ENCODE measurements at regions not wholly inside any gene's neighbourhood (a gene's known extent, or its start where the extent isn't known, plus 50 kb on each side); places are given as distances from the start of the nearest gene placed in this dataset.

DNA sequence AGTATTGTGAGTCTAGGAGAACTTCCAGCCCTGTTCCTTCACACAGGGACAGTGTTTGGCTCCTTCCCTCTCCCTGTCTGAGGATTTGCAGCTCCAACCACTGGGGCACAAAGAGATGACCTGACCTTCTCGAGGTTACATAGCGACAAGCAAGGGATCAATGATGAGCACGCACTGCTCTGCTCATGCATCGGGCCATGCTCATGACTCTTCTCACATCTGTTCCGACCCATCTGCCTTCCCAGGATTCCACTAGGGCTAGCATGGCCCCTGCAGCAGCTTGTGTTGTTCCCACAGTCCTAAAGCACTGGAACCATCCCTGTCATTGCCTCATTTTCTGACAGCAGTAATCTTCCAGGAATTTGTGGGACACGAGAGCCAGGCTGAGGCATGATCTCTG lies 78.8 kb upstream of the ARHGAP28 start:
- H3K27ac ChIP-seq (ENCODE audit: low read depth in 1 of 2, low read length in 2 of 2), result no peak overlapping the region
- H3K36me3 ChIP-seq (ENCODE audit: control insufficient read depth in 4 of 4, insufficient read depth in 3 of 4, low read depth in 1 of 4, low read length in 3 of 4), result no peaks in the 10 kb centered on the region
- H3K9me3 ChIP-seq (ENCODE audit: control insufficient read depth in 4 of 4, low read length in 3 of 4), result no peaks in the 10 kb centered on the region
- H3K4me3 ChIP-seq (ENCODE audit: low read depth in 1 of 3, low read length in 3 of 3), result no peak overlapping the region
- no peaks in the 10 kb centered on the region for H3K4me1 ChIP-seq (ENCODE audit: control insufficient read depth in 4 of 4, insufficient read depth in 4 of 4, low read length in 3 of 4)
- TF ChIP-seq NR2F2 (IDR thresholded peaks at IDR 0.05) (no peak), RXRA (IDR thresholded peaks at IDR 0.05) (no peak), FOXA1 (IDR thresholded peaks at IDR 0.05) (no peak), ATF3 (IDR thresholded peaks at IDR 0.05) (no peak), HNF4G (IDR thresholded peaks at IDR 0.05) (no peak), HNF4A (conservative IDR thresholded peaks at IDR 0.05) (no peak), TAF1 (conservative IDR thresholded peaks at IDR 0.05) (no peak), YY1 (IDR thresholded peaks at IDR 0.05) (no peak), RAD21 (IDR thresholded peaks at IDR 0.05) (no peak), SP1 (IDR thresholded peaks at IDR 0.05) (no peak), FOXA2 (IDR thresholded peaks at IDR 0.05) (no peak), GABPA (IDR thresholded peaks at IDR 0.05 in 1 of 2, conservative IDR thresholded peaks at IDR 0.05 in 1 of 2) (no peak), EGR1 (IDR thresholded peaks at IDR 0.05; ENCODE audit: low read depth in 2 of 2) (no peak), JUND (IDR thresholded peaks at IDR 0.05) (no peak), ZBTB33 (IDR thresholded peaks at IDR 0.05) (no peak)
- TF ChIP-seq, protein P1, sequence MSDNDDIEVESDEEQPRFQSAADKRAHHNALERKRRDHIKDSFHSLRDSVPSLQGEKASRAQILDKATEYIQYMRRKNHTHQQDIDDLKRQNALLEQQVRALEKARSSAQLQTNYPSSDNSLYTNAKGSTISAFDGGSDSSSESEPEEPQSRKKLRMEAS (IDR thresholded peaks at IDR 0.05), result no peak
- TF ChIP-seq, protein P2, sequence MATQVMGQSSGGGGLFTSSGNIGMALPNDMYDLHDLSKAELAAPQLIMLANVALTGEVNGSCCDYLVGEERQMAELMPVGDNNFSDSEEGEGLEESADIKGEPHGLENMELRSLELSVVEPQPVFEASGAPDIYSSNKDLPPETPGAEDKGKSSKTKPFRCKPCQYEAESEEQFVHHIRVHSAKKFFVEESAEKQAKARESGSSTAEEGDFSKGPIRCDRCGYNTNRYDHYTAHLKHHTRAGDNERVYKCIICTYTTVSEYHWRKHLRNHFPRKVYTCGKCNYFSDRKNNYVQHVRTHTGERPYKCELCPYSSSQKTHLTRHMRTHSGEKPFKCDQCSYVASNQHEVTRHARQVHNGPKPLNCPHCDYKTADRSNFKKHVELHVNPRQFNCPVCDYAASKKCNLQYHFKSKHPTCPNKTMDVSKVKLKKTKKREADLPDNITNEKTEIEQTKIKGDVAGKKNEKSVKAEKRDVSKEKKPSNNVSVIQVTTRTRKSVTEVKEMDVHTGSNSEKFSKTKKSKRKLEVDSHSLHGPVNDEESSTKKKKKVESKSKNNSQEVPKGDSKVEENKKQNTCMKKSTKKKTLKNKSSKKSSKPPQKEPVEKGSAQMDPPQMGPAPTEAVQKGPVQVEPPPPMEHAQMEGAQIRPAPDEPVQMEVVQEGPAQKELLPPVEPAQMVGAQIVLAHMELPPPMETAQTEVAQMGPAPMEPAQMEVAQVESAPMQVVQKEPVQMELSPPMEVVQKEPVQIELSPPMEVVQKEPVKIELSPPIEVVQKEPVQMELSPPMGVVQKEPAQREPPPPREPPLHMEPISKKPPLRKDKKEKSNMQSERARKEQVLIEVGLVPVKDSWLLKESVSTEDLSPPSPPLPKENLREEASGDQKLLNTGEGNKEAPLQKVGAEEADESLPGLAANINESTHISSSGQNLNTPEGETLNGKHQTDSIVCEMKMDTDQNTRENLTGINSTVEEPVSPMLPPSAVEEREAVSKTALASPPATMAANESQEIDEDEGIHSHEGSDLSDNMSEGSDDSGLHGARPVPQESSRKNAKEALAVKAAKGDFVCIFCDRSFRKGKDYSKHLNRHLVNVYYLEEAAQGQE (IDR thresholded peaks at IDR 0.05), result no peak
- TF ChIP-seq, protein P3, sequence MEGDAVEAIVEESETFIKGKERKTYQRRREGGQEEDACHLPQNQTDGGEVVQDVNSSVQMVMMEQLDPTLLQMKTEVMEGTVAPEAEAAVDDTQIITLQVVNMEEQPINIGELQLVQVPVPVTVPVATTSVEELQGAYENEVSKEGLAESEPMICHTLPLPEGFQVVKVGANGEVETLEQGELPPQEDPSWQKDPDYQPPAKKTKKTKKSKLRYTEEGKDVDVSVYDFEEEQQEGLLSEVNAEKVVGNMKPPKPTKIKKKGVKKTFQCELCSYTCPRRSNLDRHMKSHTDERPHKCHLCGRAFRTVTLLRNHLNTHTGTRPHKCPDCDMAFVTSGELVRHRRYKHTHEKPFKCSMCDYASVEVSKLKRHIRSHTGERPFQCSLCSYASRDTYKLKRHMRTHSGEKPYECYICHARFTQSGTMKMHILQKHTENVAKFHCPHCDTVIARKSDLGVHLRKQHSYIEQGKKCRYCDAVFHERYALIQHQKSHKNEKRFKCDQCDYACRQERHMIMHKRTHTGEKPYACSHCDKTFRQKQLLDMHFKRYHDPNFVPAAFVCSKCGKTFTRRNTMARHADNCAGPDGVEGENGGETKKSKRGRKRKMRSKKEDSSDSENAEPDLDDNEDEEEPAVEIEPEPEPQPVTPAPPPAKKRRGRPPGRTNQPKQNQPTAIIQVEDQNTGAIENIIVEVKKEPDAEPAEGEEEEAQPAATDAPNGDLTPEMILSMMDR (IDR thresholded peaks at IDR 0.05; ENCODE audit: low read depth, low read length, missing input control), result no peak
- 48% methylated on average over 6 of the region's 6 CpGs for WGBS
- H3K9ac ChIP-seq (ENCODE audit: low read depth in 1 of 2, low read length in 2 of 2), result no peak overlapping the region
- DNase-seq (ENCODE audit: low spot score), result no peak
- peaks cover 0 to 2% (median 0%) of the 10 kb centered on the region in 4 donors for H3K27me3 ChIP-seq (ENCODE audit: control insufficient read depth in 4 of 4, insufficient read depth in 4 of 4, low read length in 3 of 4)
